Activated naive CD4-positive, alpha-beta T cell treated with anti-CD3 and anti-CD28 coated beads, Interleukin-2, amount 10 ng/mL, durations not matched to agents 7 days and 5 days (primary cell): ENCODE measurements at regions not wholly inside any gene's neighbourhood (a gene's known extent, or its start where the extent isn't known, plus 50 kb on each side); places are given as distances from the start of the nearest gene placed in this dataset.
A peak's percentile ranks its signal among the peaks of the same experiment; 100 is the strongest.

Source experiments
- CTCF ChIA-PET: fragments of 350-600 bp; sonication (Branson Sonifier 250); formaldehyde crosslinking; loops from one replicate; lab custom pipeline; 2021; ENCODE audit warnings: antibody characterized with exemption; lab: Charles Lee
- DNase-seq: peaks from one replicate; pipeline ENCODE4 v3.0.0-alpha.2; 2020
- H3K27ac Mint-ChIP-seq: one replicate; pipeline ENCODE4 v1.8.0; 2021; ENCODE audit warnings: mild to moderate bottlenecking, moderate library complexity, mixed read lengths
- H3K27me3 Mint-ChIP-seq: one replicate; pipeline ENCODE4 v1.8.0; 2021; ENCODE audit warnings: mild to moderate bottlenecking, mixed read lengths
- H3K36me3 Mint-ChIP-seq: one replicate; pipeline ENCODE4 v1.8.0; 2021; ENCODE audit warnings: mixed read lengths
- H3K4me1 Mint-ChIP-seq: one replicate; pipeline ENCODE4 v1.8.0; 2021; ENCODE audit warnings: mixed read lengths
- H3K4me3 Mint-ChIP-seq: one replicate; pipeline ENCODE4 v1.8.0; 2021; ENCODE audit warnings: mild to moderate bottlenecking, moderate library complexity, mixed read lengths
- H3K9me3 Mint-ChIP-seq: one replicate; pipeline ENCODE4 v1.8.0; 2021; ENCODE audit warnings: mixed read lengths

GRCh38 chr4:104772849-104773248 lies 278.2 kb upstream of the CXXC4 start:
- Mint-ChIP-seq H3K27me3 (no peaks in the 10 kb centered on the region), H3K27ac (no peak overlapping the region), H3K4me1 (no peaks in the 10 kb centered on the region), H3K9me3 (no peaks in the 10 kb centered on the region), H3K4me3 (no peak overlapping the region), H3K36me3 (no peaks in the 10 kb centered on the region)
- DNase-seq, result no peak
- CTCF ChIA-PET, result no interaction called here

GRCh38 chr4:104795264-104795939 lies 300.7 kb upstream of the CXXC4 start:
- no peak overlapping the region for H3K27ac Mint-ChIP-seq
- no peaks in the 10 kb centered on the region for H3K27me3 Mint-ChIP-seq
- H3K4me1 Mint-ChIP-seq, result no peaks in the 10 kb centered on the region
- H3K9me3 Mint-ChIP-seq, result no peaks in the 10 kb centered on the region
- no peak for DNase-seq
- H3K4me3 Mint-ChIP-seq, result no peak overlapping the region
- CTCF ChIA-PET, result no interaction called here
- no peaks in the 10 kb centered on the region for H3K36me3 Mint-ChIP-seq

DNA sequence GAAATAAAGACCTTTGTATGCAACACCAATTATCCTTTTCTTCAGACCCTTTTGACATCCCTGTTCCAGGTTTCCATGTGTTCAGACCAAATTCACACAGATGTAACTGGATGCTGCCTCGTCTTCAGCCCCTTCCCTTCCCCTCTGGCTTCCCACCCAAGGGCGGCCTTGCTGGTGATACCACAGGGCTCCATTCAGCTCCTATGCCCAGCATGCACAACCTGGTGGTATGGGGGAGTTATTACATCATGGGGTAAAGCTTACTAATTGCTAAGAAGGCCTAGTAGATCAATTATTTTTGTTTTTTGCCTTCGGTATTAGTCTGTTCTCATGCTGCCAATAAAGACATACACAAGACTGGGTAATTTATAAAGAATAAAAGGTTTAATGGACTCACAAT lies 317.0 kb upstream of the CXXC4 start:
- H3K4me3 Mint-ChIP-seq, result no peak overlapping the region
- no peak for DNase-seq
- peaks cover 2% of the 10 kb centered on the region for H3K9me3 Mint-ChIP-seq
- H3K4me1 Mint-ChIP-seq, result no peaks in the 10 kb centered on the region
- no peaks in the 10 kb centered on the region for H3K27me3 Mint-ChIP-seq
- CTCF ChIA-PET, result no interaction called here
- H3K27ac Mint-ChIP-seq, result no peak overlapping the region
- no peaks in the 10 kb centered on the region for H3K36me3 Mint-ChIP-seq

GRCh38 chr4:104815665-104816064 lies 321.0 kb upstream of the CXXC4 start:
- DNase-seq, result no peak
- no peaks in the 10 kb centered on the region for H3K36me3 Mint-ChIP-seq
- no peaks in the 10 kb centered on the region for H3K4me1 Mint-ChIP-seq
- H3K9me3 Mint-ChIP-seq, result no peaks in the 10 kb centered on the region
- no peak overlapping the region for H3K4me3 Mint-ChIP-seq
- CTCF ChIA-PET, result no interaction called here
- H3K27ac Mint-ChIP-seq, result no peak overlapping the region
- no peaks in the 10 kb centered on the region for H3K27me3 Mint-ChIP-seq

- no peaks in the 10 kb centered on the region for H3K4me1 Mint-ChIP-seq
- no peaks in the 10 kb centered on the region for H3K36me3 Mint-ChIP-seq
- CTCF ChIA-PET, result no interaction called here
- no peaks in the 10 kb centered on the region for H3K27me3 Mint-ChIP-seq
- no peak for DNase-seq
- H3K27ac Mint-ChIP-seq, result no peak overlapping the region
- no peaks in the 10 kb centered on the region for H3K9me3 Mint-ChIP-seq
- H3K4me3 Mint-ChIP-seq, result no peak overlapping the region
Observed at GRCh38 chr4:104818579-104818978, 323.9 kb upstream of the CXXC4 start.

DNA sequence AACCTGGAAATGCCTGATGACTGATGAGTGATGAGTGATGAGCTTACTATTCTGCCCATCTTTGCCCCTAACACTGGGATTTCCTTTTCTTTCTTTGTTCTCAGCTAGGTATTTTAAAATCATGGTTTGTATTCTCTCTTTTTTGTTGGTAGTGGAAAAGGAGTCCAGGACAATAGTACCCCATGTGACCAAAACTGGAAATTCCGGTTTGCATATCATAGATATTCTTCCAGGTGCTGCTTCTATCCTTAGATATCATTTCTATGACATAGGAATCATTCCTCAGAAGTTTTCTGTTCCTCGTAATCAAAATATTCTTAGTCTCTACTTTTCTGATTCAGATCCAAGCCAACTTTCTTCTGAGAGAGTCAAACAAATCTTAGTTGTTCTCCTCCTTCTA lies 320.5 kb upstream of the TET2 start:
- Mint-ChIP-seq H3K27me3 (no peaks in the 10 kb centered on the region), H3K4me3 (no peak overlapping the region), H3K27ac (no peak overlapping the region), H3K9me3 (no peaks in the 10 kb centered on the region), H3K36me3 (no peaks in the 10 kb centered on the region), H3K4me1 (no peaks in the 10 kb centered on the region)
- no peak for DNase-seq
- CTCF ChIA-PET, result no interaction called here

DNA sequence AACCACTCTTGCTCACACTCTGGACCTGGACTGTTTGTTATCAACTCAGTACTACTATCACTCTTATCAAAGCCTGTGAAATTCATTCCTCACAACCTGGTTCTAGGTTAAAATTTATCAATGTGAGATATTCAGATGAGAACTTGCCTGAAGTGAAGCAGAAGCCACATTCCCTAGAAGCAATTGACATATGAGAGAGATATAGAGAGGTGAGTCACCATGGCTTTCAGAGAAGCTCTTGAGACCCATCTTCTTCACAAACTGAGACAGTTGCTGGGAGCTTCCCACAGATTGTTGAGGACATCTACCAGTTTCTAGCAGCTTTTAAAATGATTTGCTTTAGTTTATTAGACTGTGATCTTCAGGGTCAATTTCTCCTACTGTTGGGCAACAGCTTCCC lies 316.9 kb upstream of the TET2 start:
- Mint-ChIP-seq H3K4me1 (no peaks in the 10 kb centered on the region), H3K27ac (no peak overlapping the region), H3K27me3 (no peaks in the 10 kb centered on the region), H3K36me3 (no peaks in the 10 kb centered on the region), H3K9me3 (no peaks in the 10 kb centered on the region), H3K4me3 (no peak overlapping the region)
- CTCF ChIA-PET, result no interaction called here
- no peak for DNase-seq

GRCh38 chr4:104848597-104849225 lies 298.0 kb upstream of the TET2 start:
- Mint-ChIP-seq H3K27me3 (no peaks in the 10 kb centered on the region), H3K36me3 (no peaks in the 10 kb centered on the region), H3K4me1 (no peaks in the 10 kb centered on the region), H3K27ac (no peak overlapping the region), H3K4me3 (no peak overlapping the region), H3K9me3 (no peaks in the 10 kb centered on the region)
- CTCF ChIA-PET, result no interaction called here
- no peak for DNase-seq

GRCh38 chr4:104859601-104860237 lies 287.0 kb upstream of the TET2 start:
- H3K9me3 Mint-ChIP-seq, result no peaks in the 10 kb centered on the region
- H3K27me3 Mint-ChIP-seq, result peaks cover 5% of the 10 kb centered on the region
- no peaks in the 10 kb centered on the region for H3K4me1 Mint-ChIP-seq
- DNase-seq, result no peak
- CTCF ChIA-PET, result interaction anchor here (0.8 to 1.6 kb wide), 7 partner anchors 8 to 796 kb away, joined by 3 to 7 read pairs (median 3); no protein-coding TSS in a partner anchor
- H3K27ac Mint-ChIP-seq, result no peak overlapping the region
- H3K4me3 Mint-ChIP-seq, result no peak overlapping the region
- no peaks in the 10 kb centered on the region for H3K36me3 Mint-ChIP-seq

DNA sequence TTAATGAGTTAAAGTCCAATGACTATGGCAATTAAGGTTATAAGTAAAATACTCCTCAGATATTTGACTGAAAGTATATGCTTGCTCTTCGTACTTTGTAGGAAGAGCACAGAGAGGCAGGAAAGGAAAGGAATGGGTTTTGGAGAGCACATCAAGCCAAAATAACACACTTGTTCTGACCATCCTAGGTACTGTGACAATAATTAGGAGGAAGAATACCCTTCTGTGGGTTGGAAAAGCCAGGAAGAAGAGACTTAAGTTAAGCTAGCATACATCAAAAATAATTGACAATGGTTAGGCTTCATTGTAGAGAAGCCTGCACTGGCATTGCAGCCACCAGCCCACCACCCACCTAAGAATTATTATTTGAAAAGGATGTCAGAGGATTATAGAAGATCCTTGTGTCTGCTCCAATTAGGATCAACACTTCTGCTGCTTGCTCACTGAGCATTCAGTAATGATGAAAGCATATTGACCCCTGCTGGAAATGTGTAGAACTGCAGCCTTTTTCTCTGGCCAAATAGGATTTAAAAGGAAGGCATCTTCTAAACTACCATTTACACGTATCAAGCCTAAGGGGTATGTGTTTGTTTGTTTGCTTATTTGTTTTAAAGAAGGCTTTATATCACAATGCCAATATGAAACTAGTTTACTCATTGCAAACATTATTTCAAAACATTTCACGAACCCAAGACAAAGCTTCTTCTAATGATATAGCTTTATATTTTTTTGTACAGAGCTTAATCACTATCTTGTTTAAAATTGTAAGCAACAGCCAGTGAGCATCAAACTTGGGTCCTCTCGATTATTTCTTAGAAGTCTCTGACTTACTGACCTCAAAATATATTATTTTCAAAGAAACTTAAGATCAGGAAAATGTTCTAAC lies 286.2 kb upstream of the TET2 start:
- no peaks in the 10 kb centered on the region for H3K9me3 Mint-ChIP-seq
- DNase-seq, result peak; percentile 62
- CTCF ChIA-PET, result interaction anchor here (0.6 to 1.6 kb wide), 8 partner anchors 10 to 796 kb away, joined by 3 to 7 read pairs (median 3); no protein-coding TSS in a partner anchor

GRCh38 chr4:104866809-104867208 lies 279.9 kb upstream of the TET2 start:
- Mint-ChIP-seq H3K4me3 (no peak overlapping the region), H3K36me3 (no peaks in the 10 kb centered on the region), H3K27ac (no peak overlapping the region), H3K9me3 (no peaks in the 10 kb centered on the region), H3K27me3 (no peaks in the 10 kb centered on the region), H3K4me1 (no peaks in the 10 kb centered on the region)
- no peak for DNase-seq
- CTCF ChIA-PET, result no interaction called here

More for the DNA sequence above, 286.2 kb upstream of the TET2 start:
- H3K4me1 Mint-ChIP-seq, result no peaks in the 10 kb centered on the region
- H3K36me3 Mint-ChIP-seq, result no peaks in the 10 kb centered on the region
- H3K4me3 Mint-ChIP-seq, result no peak overlapping the region
- H3K27me3 Mint-ChIP-seq, result peaks cover 5% of the 10 kb centered on the region
- H3K27ac Mint-ChIP-seq, result no peak overlapping the region

GRCh38 chr4:104868533-104868932 lies 278.1 kb upstream of the TET2 start:
- H3K4me1 Mint-ChIP-seq, result no peaks in the 10 kb centered on the region
- no peak overlapping the region for H3K27ac Mint-ChIP-seq
- H3K4me3 Mint-ChIP-seq, result no peak overlapping the region
- no peaks in the 10 kb centered on the region for H3K27me3 Mint-ChIP-seq
- DNase-seq, result no peak
- CTCF ChIA-PET, result interaction anchor here (1.0 kb wide), 1 partner anchor 9 kb away, joined by 3 read pairs; no protein-coding TSS in a partner anchor
- no peaks in the 10 kb centered on the region for H3K36me3 Mint-ChIP-seq
- H3K9me3 Mint-ChIP-seq, result no peaks in the 10 kb centered on the region

DNA sequence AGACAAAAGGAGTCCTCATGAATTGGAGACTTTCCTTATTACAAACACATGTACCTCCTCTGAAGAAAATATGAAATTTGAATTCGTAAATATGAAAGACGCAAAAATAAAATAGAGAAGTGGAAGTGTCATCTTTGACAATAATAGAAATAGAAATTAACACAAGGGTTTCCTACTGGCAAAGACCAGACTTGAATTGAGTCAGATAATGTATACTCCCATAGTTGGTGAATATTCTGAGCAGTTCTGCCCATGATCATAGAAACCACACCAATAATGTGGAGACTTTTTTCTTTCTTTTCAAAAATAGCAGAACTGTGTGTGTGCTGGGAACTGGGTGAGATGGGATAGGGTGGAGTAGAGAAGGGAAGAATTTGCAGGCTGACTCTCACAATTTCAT lies 277.7 kb upstream of the TET2 start:
- H3K36me3 Mint-ChIP-seq, result no peaks in the 10 kb centered on the region
- no peak for DNase-seq
- H3K4me3 Mint-ChIP-seq, result no peak overlapping the region
- CTCF ChIA-PET, result no interaction called here
- no peaks in the 10 kb centered on the region for H3K4me1 Mint-ChIP-seq
- H3K27me3 Mint-ChIP-seq, result no peaks in the 10 kb centered on the region
- H3K9me3 Mint-ChIP-seq, result no peaks in the 10 kb centered on the region
- no peak overlapping the region for H3K27ac Mint-ChIP-seq

DNA sequence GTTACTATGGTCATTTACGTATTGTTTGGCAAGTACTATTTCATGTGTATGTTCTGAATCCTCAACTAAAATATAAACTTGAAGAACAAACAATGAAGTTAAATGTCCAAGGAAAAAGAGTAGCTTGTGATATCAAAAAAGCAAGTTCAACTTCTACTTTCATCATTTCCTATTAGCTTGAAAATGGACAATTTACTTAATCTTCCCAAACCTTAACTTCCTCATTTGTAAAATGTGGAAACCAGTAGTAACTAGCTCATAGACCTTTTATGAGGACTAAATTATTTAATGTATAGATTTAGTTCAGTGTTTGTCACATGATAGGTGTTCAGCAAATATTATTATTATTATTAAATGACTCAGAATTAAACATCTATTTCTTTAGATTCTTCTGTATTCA lies 276.8 kb upstream of the TET2 start:
- H3K4me3 Mint-ChIP-seq, result no peak overlapping the region
- DNase-seq, result no peak
- H3K27ac Mint-ChIP-seq, result no peak overlapping the region
- CTCF ChIA-PET, result interaction anchor here (1.3 kb wide), 1 partner anchor 10 kb away, joined by 3 read pairs; no protein-coding TSS in a partner anchor
- H3K9me3 Mint-ChIP-seq, result no peaks in the 10 kb centered on the region
- no peaks in the 10 kb centered on the region for H3K27me3 Mint-ChIP-seq
- H3K4me1 Mint-ChIP-seq, result no peaks in the 10 kb centered on the region
- no peaks in the 10 kb centered on the region for H3K36me3 Mint-ChIP-seq
